Stimulated activated CD4-positive, alpha-beta T cell treated with anti-CD3 and anti-CD28 coated beads, Interleukin-1b, Interleukin-23, amount 100 ng/mL, for 4 hours (primary cell): ENCODE measurements at regions not wholly inside any gene's neighbourhood (a gene's known extent, or its start where the extent isn't known, plus 50 kb on each side); places are given as distances from the start of the nearest gene placed in this dataset.

ENCODE experiments used
- DNase-seq, 2 donors: peaks; one replicate each; pipeline ENCODE4 v3.0.0-alpha.2; 2020; ENCODE audit warnings: low read depth in 2 of 2

- DNase-seq, result no peak
These were observed 52.6 kb upstream of the TGFBR2 start for GRCh38 chr3:30553641-30554316.

GRCh38 chr3:30554317-30554690 lies 52.1 kb upstream of the TGFBR2 start:
- no peak for DNase-seq

GRCh38 chr3:30555968-30556367 lies 50.4 kb upstream of the TGFBR2 start:
- no peak for DNase-seq
